GM12892 (cell line): ENCODE measurements at regions not wholly inside any gene's neighbourhood (a gene's known extent, or its start where the extent isn't known, plus 50 kb on each side); places are given as distances from the start of the nearest gene placed in this dataset.

Source experiments
- POLR2A ChIP-seq: IDR thresholded peaks from 2 replicates; pipeline ENCODE4 v1.6.1; 2011; ENCODE audit warnings: low read depth, low read length, control low read depth
- POLR2AphosphoS5 ChIP-seq: IDR thresholded peaks from 2 replicates; pipeline ENCODE4 v1.6.1; 2011; ENCODE audit warnings: low read depth, low read length, control low read depth

- TF ChIP-seq POLR2A (no peak), POLR2AphosphoS5 (no peak)
These were observed 714.9 kb downstream of the OTOL1 start for GRCh38 chr3:162211470-162211869.
